ENCODE measurements at regions not wholly inside any gene's neighbourhood (a gene's known extent, or its start where the extent isn't known, plus 50 kb on each side); places are given as distances from the start of the nearest gene placed in this dataset.

- peaks cover 6% of the 10 kb centered on the region for H3K4me1 Mint-ChIP-seq (ENCODE audit: low read depth, unreplicated experiment)
- no peak overlapping the region for H3K27ac Mint-ChIP-seq (ENCODE audit: unreplicated experiment)
- no peak for DNase-seq (ENCODE audit: low read depth)
These were observed 118.6 kb upstream of the PRR20G start for GRCh38 chr3:127406309-127407025.

GRCh38 chr3:127405791-127406190 lies 117.9 kb upstream of the PRR20G start:
- Histone ChIP-seq H3K9me3 (ENCODE audit: insufficient read depth, low read depth, low read length) (no peaks in the 10 kb centered on the region), H3K36me3 (ENCODE audit: insufficient read depth, low read length) (no peaks in the 10 kb centered on the region), H2AFZ (ENCODE audit: low read depth, low read length) (no peak overlapping the region), H3K4me1 (ENCODE audit: insufficient read depth, low read length) (no peaks in the 10 kb centered on the region), H3K27me3 (ENCODE audit: insufficient read depth, low read length) (no peaks in the 10 kb centered on the region), H4K20me1 (ENCODE audit: insufficient read depth, low read length) (no peaks in the 10 kb centered on the region), H3K9ac (ENCODE audit: low read length) (no peak overlapping the region), H3K4me3 (ENCODE audit: insufficient read depth, low read depth, low read length) (no peak overlapping the region), H3K79me2 (ENCODE audit: insufficient read depth, low read length) (no peaks in the 10 kb centered on the region), H3K27ac (ENCODE audit: low read depth, low read length) (no peak overlapping the region), H3K4me2 (ENCODE audit: low read length) (no peak overlapping the region)
- TF ChIP-seq, protein P1, sequence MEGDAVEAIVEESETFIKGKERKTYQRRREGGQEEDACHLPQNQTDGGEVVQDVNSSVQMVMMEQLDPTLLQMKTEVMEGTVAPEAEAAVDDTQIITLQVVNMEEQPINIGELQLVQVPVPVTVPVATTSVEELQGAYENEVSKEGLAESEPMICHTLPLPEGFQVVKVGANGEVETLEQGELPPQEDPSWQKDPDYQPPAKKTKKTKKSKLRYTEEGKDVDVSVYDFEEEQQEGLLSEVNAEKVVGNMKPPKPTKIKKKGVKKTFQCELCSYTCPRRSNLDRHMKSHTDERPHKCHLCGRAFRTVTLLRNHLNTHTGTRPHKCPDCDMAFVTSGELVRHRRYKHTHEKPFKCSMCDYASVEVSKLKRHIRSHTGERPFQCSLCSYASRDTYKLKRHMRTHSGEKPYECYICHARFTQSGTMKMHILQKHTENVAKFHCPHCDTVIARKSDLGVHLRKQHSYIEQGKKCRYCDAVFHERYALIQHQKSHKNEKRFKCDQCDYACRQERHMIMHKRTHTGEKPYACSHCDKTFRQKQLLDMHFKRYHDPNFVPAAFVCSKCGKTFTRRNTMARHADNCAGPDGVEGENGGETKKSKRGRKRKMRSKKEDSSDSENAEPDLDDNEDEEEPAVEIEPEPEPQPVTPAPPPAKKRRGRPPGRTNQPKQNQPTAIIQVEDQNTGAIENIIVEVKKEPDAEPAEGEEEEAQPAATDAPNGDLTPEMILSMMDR (IDR thresholded peaks at IDR 0.05; ENCODE audit: insufficient read depth, low read depth, low read length) = no peak
- no peak for TF ChIP-seq EZH2 (IDR thresholded peaks at IDR 0.05; ENCODE audit: insufficient read depth, low read length)
- Mint-ChIP-seq H3K27ac (ENCODE audit: unreplicated experiment) (no peak overlapping the region), H3K4me3 (ENCODE audit: unreplicated experiment) (no peak overlapping the region), H3K27me3 (ENCODE audit: low read depth, unreplicated experiment) (peaks cover 23% of the 10 kb centered on the region), H3K9me3 (ENCODE audit: unreplicated experiment) (no peaks in the 10 kb centered on the region), H3K4me1 (ENCODE audit: low read depth, unreplicated experiment) (peaks cover 6% of the 10 kb centered on the region), H3K36me3 (ENCODE audit: low read depth, unreplicated experiment) (peaks cover 2% of the 10 kb centered on the region)
- DNase-seq (ENCODE audit: low read depth) (no peak), FAIRE-seq (no peak)

More at GRCh38 chr3:127406309-127407025, 118.6 kb upstream of the PRR20G start:
- Histone ChIP-seq H4K20me1 (ENCODE audit: insufficient read depth, low read length) (no peaks in the 10 kb centered on the region), H3K36me3 (ENCODE audit: insufficient read depth, low read length) (no peaks in the 10 kb centered on the region), H3K4me2 (ENCODE audit: low read length) (no peak overlapping the region), H3K27ac (ENCODE audit: low read depth, low read length) (no peak overlapping the region), H2AFZ (ENCODE audit: low read depth, low read length) (no peak overlapping the region), H3K79me2 (ENCODE audit: insufficient read depth, low read length) (no peaks in the 10 kb centered on the region), H3K27me3 (ENCODE audit: insufficient read depth, low read length) (no peaks in the 10 kb centered on the region), H3K9me3 (ENCODE audit: insufficient read depth, low read depth, low read length) (no peaks in the 10 kb centered on the region), H3K4me1 (ENCODE audit: insufficient read depth, low read length) (no peaks in the 10 kb centered on the region), H3K9ac (ENCODE audit: low read length) (no peak overlapping the region), H3K4me3 (ENCODE audit: insufficient read depth, low read depth, low read length) (no peak overlapping the region)
- no peaks in the 10 kb centered on the region for H3K9me3 Mint-ChIP-seq (ENCODE audit: unreplicated experiment)
- TF ChIP-seq, protein P1 (IDR thresholded peaks at IDR 0.05; ENCODE audit: insufficient read depth, low read depth, low read length) = no peak
- no peak for TF ChIP-seq EZH2 (IDR thresholded peaks at IDR 0.05; ENCODE audit: insufficient read depth, low read length)
- peaks cover 30% of the 10 kb centered on the region for H3K27me3 Mint-ChIP-seq (ENCODE audit: low read depth, unreplicated experiment)
- no peak overlapping the region for H3K4me3 Mint-ChIP-seq (ENCODE audit: unreplicated experiment)
- peaks cover 2% of the 10 kb centered on the region for H3K36me3 Mint-ChIP-seq (ENCODE audit: low read depth, unreplicated experiment)
- FAIRE-seq = no peak

DNA sequence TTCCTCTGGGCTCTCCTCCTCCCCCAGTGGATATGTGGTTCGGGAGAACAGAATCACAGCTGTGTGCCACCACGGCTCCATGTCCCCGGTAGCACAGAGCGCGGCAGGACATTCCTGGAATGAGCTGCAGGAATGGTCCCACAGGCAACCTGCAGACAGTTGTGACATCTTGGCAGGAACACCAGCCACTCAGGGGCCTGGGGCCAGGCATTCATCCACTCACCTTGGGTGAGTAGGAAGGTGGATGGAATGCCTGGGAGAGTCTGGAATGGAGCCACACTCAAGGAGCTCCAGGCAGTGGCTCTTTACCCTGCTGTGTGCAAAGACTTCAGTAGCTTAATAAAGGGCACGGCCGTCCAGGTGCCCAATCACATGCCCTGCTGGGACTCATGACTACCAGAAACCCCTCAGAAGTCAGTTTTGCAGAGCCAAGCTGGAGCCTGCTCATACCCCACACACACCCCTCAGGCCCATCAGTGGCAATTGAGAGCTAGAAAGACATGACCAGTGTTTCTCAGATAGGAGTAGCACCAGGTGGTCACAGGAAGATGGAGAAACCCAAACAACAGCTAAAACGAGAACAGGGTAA lies 117.3 kb upstream of the PRR20G start:
- Histone ChIP-seq H3K79me2 (ENCODE audit: insufficient read depth, low read length) (no peaks in the 10 kb centered on the region), H3K27me3 (ENCODE audit: insufficient read depth, low read length) (no peaks in the 10 kb centered on the region), H3K36me3 (ENCODE audit: insufficient read depth, low read length) (no peaks in the 10 kb centered on the region), H3K4me3 (ENCODE audit: insufficient read depth, low read depth, low read length) (no peak overlapping the region), H3K27ac (ENCODE audit: low read depth, low read length) (no peak overlapping the region), H3K4me1 (ENCODE audit: insufficient read depth, low read length) (no peaks in the 10 kb centered on the region), H3K9ac (ENCODE audit: low read length) (no peak overlapping the region), H4K20me1 (ENCODE audit: insufficient read depth, low read length) (no peaks in the 10 kb centered on the region), H3K9me3 (ENCODE audit: insufficient read depth, low read depth, low read length) (no peaks in the 10 kb centered on the region), H2AFZ (ENCODE audit: low read depth, low read length) (no peak overlapping the region), H3K4me2 (ENCODE audit: low read length) (no peak overlapping the region)
- Mint-ChIP-seq H3K36me3 (ENCODE audit: low read depth, unreplicated experiment) (no peaks in the 10 kb centered on the region), H3K27me3 (ENCODE audit: low read depth, unreplicated experiment) (peaks cover 19% of the 10 kb centered on the region), H3K27ac (ENCODE audit: unreplicated experiment) (no peak overlapping the region), H3K9me3 (ENCODE audit: unreplicated experiment) (no peaks in the 10 kb centered on the region), H3K4me1 (ENCODE audit: low read depth, unreplicated experiment) (peaks cover 6% of the 10 kb centered on the region), H3K4me3 (ENCODE audit: unreplicated experiment) (no peak overlapping the region)
- FAIRE-seq (no peak), DNase-seq (ENCODE audit: low read depth) (no peak)
- TF ChIP-seq, protein P1 (IDR thresholded peaks at IDR 0.05; ENCODE audit: insufficient read depth, low read depth, low read length) = no peak
- no peak for TF ChIP-seq EZH2 (IDR thresholded peaks at IDR 0.05; ENCODE audit: insufficient read depth, low read length)
